Activated gamma-delta T cell treated with anti-CD3 and anti-CD28 coated beads, Interleukin-2, amount 50 U/mL, for 16 hours (primary cell): ENCODE measurements at regions not wholly inside any gene's neighbourhood (a gene's known extent, or its start where the extent isn't known, plus 50 kb on each side); places are given as distances from the start of the nearest gene placed in this dataset.
"Not testable (repeated sequence)": the region's sequence is repeated elsewhere in the genome, so short reads cannot be mapped to it uniquely, and the experiment has no call there.

Experiments
- DNase-seq: peaks from one replicate; pipeline ENCODE4 v3.0.0-alpha.2; 2020; ENCODE audit warnings: low read depth

GRCh38 chr5:167939686-167940085 lies 351.8 kb upstream of the WWC1 start:
- no peak for DNase-seq

GRCh38 chr5:167940911-167941310 lies 350.5 kb upstream of the WWC1 start:
- DNase-seq: no peak

GRCh38 chr5:167941556-167941955 lies 349.9 kb upstream of the WWC1 start:
- not testable (repeated sequence) for DNase-seq

GRCh38 chr5:167943343-167943742 lies 348.1 kb upstream of the WWC1 start:
- DNase-seq: no peak

- no peak for DNase-seq
These were observed 347.2 kb upstream of the WWC1 start for GRCh38 chr5:167944121-167944852.

GRCh38 chr5:167945542-167946384 lies 345.7 kb upstream of the WWC1 start:
- DNase-seq: no peak

- no peak for DNase-seq
These were observed 344.1 kb upstream of the WWC1 start for GRCh38 chr5:167947306-167947705.

- DNase-seq: no peak
These were observed 343.2 kb upstream of the WWC1 start for GRCh38 chr5:167948251-167948650.

GRCh38 chr5:167949435-167949834 lies 342.0 kb upstream of the WWC1 start:
- DNase-seq: no peak

- DNase-seq: no peak
These were observed 341.2 kb upstream of the WWC1 start for GRCh38 chr5:167950126-167950721.

- DNase-seq: no peak
These were observed 340.3 kb upstream of the WWC1 start for GRCh38 chr5:167951116-167951515.

- no peak for DNase-seq
These were observed 339.0 kb upstream of the WWC1 start for GRCh38 chr5:167952278-167952995.

- DNase-seq: no peak
These were observed 338.2 kb upstream of the WWC1 start for GRCh38 chr5:167953151-167953798.

GRCh38 chr5:167961731-167962130 lies 329.7 kb upstream of the WWC1 start:
- DNase-seq: no peak

- DNase-seq: no peak
These were observed 326.9 kb upstream of the WWC1 start for GRCh38 chr5:167964529-167964928.

GRCh38 chr5:167965710-167966109 lies 325.7 kb upstream of the WWC1 start:
- DNase-seq: no peak

GRCh38 chr5:167966979-167967378 lies 324.5 kb upstream of the WWC1 start:
- no peak for DNase-seq

- DNase-seq: no peak
These were observed 323.8 kb upstream of the WWC1 start for GRCh38 chr5:167967494-167968177.

GRCh38 chr5:167968837-167969236 lies 322.6 kb upstream of the WWC1 start:
- DNase-seq: no peak

GRCh38 chr5:167969998-167970397 lies 321.4 kb upstream of the WWC1 start:
- DNase-seq: no peak

GRCh38 chr5:167971706-167972105 lies 319.7 kb upstream of the WWC1 start:
- DNase-seq: no peak
